GM23248 (cell line): ENCODE measurements at regions not wholly inside any gene's neighbourhood (a gene's known extent, or its start where the extent isn't known, plus 50 kb on each side); places are given as distances from the start of the nearest gene placed in this dataset.

ENCODE experiments used
- EZH2 ChIP-seq: fragments of 200-600 bp; sonication (generic); IDR thresholded peaks from 2 replicates; pipeline ENCODE4 v1.6.1; 2018; ENCODE audit warnings: antibody characterized with exemption, mild to moderate bottlenecking; ENCODE audit not compliant: insufficient read depth, poor library complexity, severe bottlenecking
- EZH2phosphoT487 ChIP-seq: fragments of 200-600 bp; sonication (generic); IDR thresholded peaks from 2 replicates; pipeline ENCODE4 v1.6.1; 2018; ENCODE audit warnings: antibody characterized with exemption, moderate library complexity, mild to moderate bottlenecking, low read depth; ENCODE audit not compliant: insufficient read depth

DNA sequence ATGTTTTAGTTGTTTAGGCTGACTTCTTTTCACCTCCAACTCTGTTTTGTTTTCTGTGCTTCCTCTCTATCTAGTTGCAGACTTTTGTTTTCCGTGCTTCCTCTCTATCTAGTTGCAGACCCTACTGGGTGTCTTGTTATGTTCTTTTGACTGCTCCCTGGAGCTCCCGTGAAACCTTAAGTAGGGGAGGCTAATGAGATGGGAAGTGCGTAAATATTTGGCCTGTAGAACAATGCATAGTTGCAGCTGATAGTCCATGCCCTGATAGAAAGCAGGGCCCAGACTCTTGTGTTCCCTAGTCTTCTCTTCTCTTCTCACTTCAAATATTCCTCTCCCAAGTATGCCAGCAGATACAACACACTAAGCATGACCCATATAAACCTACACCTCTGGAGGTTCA is 757.0 kb downstream of the BRINP1 start:
- no peak for TF ChIP-seq EZH2phosphoT487
- TF ChIP-seq EZH2: no peak
